Stimulated activated CD4-positive, alpha-beta T cell treated with anti-CD3 and anti-CD28 coated beads, Interleukin-1b, Interleukin-23, amount 100 ng/mL, for 4 hours (primary cell): ENCODE measurements at regions not wholly inside any gene's neighbourhood (a gene's known extent, or its start where the extent isn't known, plus 50 kb on each side); places are given as distances from the start of the nearest gene placed in this dataset.
"Not testable (repeated sequence)": the region's sequence is repeated elsewhere in the genome, so short reads cannot be mapped to it uniquely, and the experiment has no call there.

ENCODE experiments used
- DNase-seq, 2 donors: peaks; one replicate each; pipeline ENCODE4 v3.0.0-alpha.2; 2020; ENCODE audit warnings: low read depth in 2 of 2

GRCh38 chr22:45061332-45061731 lies 51.5 kb upstream of the PHF21B start:
- no peak for DNase-seq

- DNase-seq: peak; percentile 13 to 42
These were observed 54.8 kb upstream of the PHF21B start for GRCh38 chr22:45064313-45065278.

GRCh38 chr22:45065726-45066125 lies 55.9 kb upstream of the PHF21B start:
- DNase-seq: no peak

- DNase-seq: no peak
These were observed 57.9 kb upstream of the PHF21B start for GRCh38 chr22:45067731-45068130.

- DNase-seq: peak in 1 of 2 donors; percentile 11
These were observed 60.1 kb upstream of the PHF21B start for GRCh38 chr22:45069925-45070324.

GRCh38 chr22:45071618-45072017 lies 61.8 kb upstream of the PHF21B start:
- no peak for DNase-seq

- no peak for DNase-seq
These were observed 62.6 kb upstream of the PHF21B start for GRCh38 chr22:45072322-45072903.

GRCh38 chr22:45073064-45073463 lies 63.3 kb upstream of the PHF21B start:
- no peak for DNase-seq

- DNase-seq: no peak
These were observed 67.5 kb upstream of the PHF21B start for GRCh38 chr22:45077286-45077685.

- no peak for DNase-seq
These were observed 68.1 kb upstream of the PHF21B start for GRCh38 chr22:45077826-45078334.

GRCh38 chr22:45082795-45083194 lies 73.0 kb upstream of the PHF21B start:
- DNase-seq: no peak

- DNase-seq: no peak
These were observed 74.0 kb upstream of the PHF21B start for GRCh38 chr22:45083659-45084305.

- DNase-seq: no peak
These were observed 74.7 kb upstream of the PHF21B start for GRCh38 chr22:45084400-45084920.

- DNase-seq: no peak
These were observed 75.9 kb upstream of the NUP50 start for GRCh38 chr22:45087802-45088201.

- DNase-seq: no peak
These were observed 75.1 kb upstream of the NUP50 start for GRCh38 chr22:45088576-45088975.

- DNase-seq: no peak
These were observed 73.2 kb upstream of the NUP50 start for GRCh38 chr22:45090497-45090910.

- DNase-seq: no peak
These were observed 72.4 kb upstream of the NUP50 start for GRCh38 chr22:45091254-45091854.

- DNase-seq: not testable (repeated sequence)
These were observed 71.8 kb upstream of the NUP50 start for GRCh38 chr22:45091875-45092274.

GRCh38 chr22:45092644-45093043 lies 71.1 kb upstream of the NUP50 start:
- no peak for DNase-seq

GRCh38 chr22:45093609-45094008 lies 70.1 kb upstream of the NUP50 start:
- no peak for DNase-seq

GRCh38 chr22:45094081-45094720 lies 69.5 kb upstream of the NUP50 start:
- DNase-seq: no peak
